ENCODE measurements at regions not wholly inside any gene's neighbourhood (a gene's known extent, or its start where the extent isn't known, plus 50 kb on each side); places are given as distances from the start of the nearest gene placed in this dataset.

DNA sequence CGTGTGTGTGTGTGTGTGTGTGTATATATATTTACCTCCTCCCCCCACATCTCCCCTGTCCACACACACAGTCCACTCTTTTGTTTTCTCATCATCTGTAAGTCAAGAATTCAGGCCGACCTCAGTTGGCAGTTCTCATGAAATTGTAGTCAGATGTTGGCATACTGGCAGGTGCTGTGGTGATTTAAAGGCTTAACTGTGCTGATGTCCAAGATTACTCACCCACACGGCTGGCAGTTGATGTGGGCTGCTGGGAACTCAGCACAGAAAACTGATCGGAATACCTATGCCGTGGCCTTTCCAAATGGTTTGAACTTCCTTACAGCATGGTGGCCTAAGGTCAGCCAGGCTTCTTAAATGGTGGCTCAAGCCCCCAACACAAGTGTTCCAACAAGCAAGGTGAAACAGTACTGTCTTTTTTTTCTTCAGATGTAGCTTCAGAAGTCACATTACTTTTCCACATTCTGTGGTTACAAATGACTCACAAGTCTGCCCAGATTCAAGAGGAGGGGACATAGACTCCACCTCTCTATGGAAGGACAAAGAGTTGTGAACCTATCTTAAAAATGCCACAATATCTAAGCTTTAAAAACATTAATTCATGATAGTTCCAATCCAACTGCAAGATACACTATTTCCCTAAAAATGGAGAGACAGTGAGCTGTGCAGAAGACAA, 198.5 kb upstream of the HS3ST4 start:
- TF ChIP-seq TAF1 (IDR thresholded peaks at IDR 0.05; ENCODE audit: borderline replicate concordance, low read depth, low read length) (no peak), POLR2A (IDR thresholded peaks at IDR 0.05; ENCODE audit: low read depth, low read length) (no peak), POLR2AphosphoS5 (IDR thresholded peaks at IDR 0.05; ENCODE audit: low read depth, low read length) (no peak)
